H9 (cell line): ENCODE measurements at regions not wholly inside any gene's neighbourhood (a gene's known extent, or its start where the extent isn't known, plus 50 kb on each side); places are given as distances from the start of the nearest gene placed in this dataset.

Experiments used
- DNase-seq: peaks from one replicate; pipeline ENCODE4 v3.0.0-alpha.2; 2017
- H2AFZ ChIP-seq: one replicate; pipeline ENCODE4 v1.6.1; 2013; ENCODE audit warnings: mild to moderate bottlenecking, low read length, control low read depth, moderate library complexity
- H2AK5ac ChIP-seq: 2 replicates; pipeline ENCODE4 v1.6.1; 2013; ENCODE audit warnings: low read length, control low read depth, mixed read lengths; ENCODE audit not compliant: insufficient read length
- H2BK120ac ChIP-seq: one replicate; pipeline ENCODE4 v1.6.1; 2013; ENCODE audit warnings: low read depth, mild to moderate bottlenecking, low read length, control low read depth, inconsistent platforms; ENCODE audit not compliant: poor library complexity, severe bottlenecking
- H2BK12ac ChIP-seq: 2 replicates; pipeline ENCODE4 v1.6.1; 2013; ENCODE audit warnings: low read length, control low read depth, mixed read lengths, low read depth; ENCODE audit not compliant: insufficient read length
- H2BK15ac ChIP-seq: 2 replicates; pipeline ENCODE4 v1.6.1; 2013; ENCODE audit warnings: low read depth, low read length, control low read depth
- H2BK20ac ChIP-seq: one replicate; pipeline ENCODE4 v1.6.1; 2013; ENCODE audit warnings: low read depth, mild to moderate bottlenecking, low read length, control low read depth, inconsistent platforms; ENCODE audit not compliant: poor library complexity, severe bottlenecking
- H2BK5ac ChIP-seq: 2 replicates; pipeline ENCODE4 v1.6.1; 2013; ENCODE audit warnings: low read length, control low read depth, mixed read lengths; ENCODE audit not compliant: insufficient read length
- H3K14ac ChIP-seq: 2 replicates; pipeline ENCODE4 v1.6.1; 2013; ENCODE audit warnings: low read length, control low read depth; ENCODE audit not compliant: insufficient read depth
- H3K18ac ChIP-seq: 2 replicates; pipeline ENCODE4 v1.6.1; 2013; ENCODE audit warnings: low read depth, mild to moderate bottlenecking, mixed read lengths, low read length, control low read depth; ENCODE audit not compliant: insufficient read length
- H3K23ac ChIP-seq: 2 replicates; pipeline ENCODE4 v1.6.1; 2013; ENCODE audit warnings: low read length, control low read depth, mixed read lengths, low read depth; ENCODE audit not compliant: insufficient read length
- H3K23me2 ChIP-seq: 2 replicates; pipeline ENCODE4 v1.6.1; 2013; ENCODE audit warnings: low read depth, mild to moderate bottlenecking, mixed read lengths, low read length, control low read depth; ENCODE audit not compliant: insufficient read length, poor library complexity, severe bottlenecking
- H3K27ac ChIP-seq: 2 replicates; pipeline ENCODE4 v1.5.1; 2013; ENCODE audit warnings: low read length, control low read depth, mixed read lengths, low read depth; ENCODE audit not compliant: insufficient read length
- H3K27me3 ChIP-seq: 2 replicates; pipeline ENCODE4 v1.6.1; 2013; ENCODE audit warnings: low read length, control low read depth, inconsistent platforms; ENCODE audit not compliant: insufficient read depth
- H3K4ac ChIP-seq: 2 replicates; pipeline ENCODE4 v1.6.1; 2013; ENCODE audit warnings: low read depth, mild to moderate bottlenecking, control low read depth, inconsistent platforms, low read length, moderate library complexity
- H3K4me1 ChIP-seq: 2 replicates; pipeline ENCODE4 v1.6.1; 2013; ENCODE audit warnings: low read length, control low read depth, inconsistent platforms; ENCODE audit not compliant: insufficient read depth
- H3K4me2 ChIP-seq: 2 replicates; pipeline ENCODE4 v1.6.1; 2013; ENCODE audit warnings: low read length, control low read depth, mixed read lengths; ENCODE audit not compliant: insufficient read length, insufficient read depth
- H3K56ac ChIP-seq: 2 replicates; pipeline ENCODE4 v1.6.1; 2013; ENCODE audit warnings: low read depth, mild to moderate bottlenecking, mixed read lengths, low read length, control low read depth; ENCODE audit not compliant: insufficient read length
- H3K79me1 ChIP-seq: 2 replicates; pipeline ENCODE4 v1.6.1; 2013; ENCODE audit warnings: low read depth, mild to moderate bottlenecking, moderate library complexity, low read length, control low read depth, inconsistent platforms; ENCODE audit not compliant: insufficient read depth, poor library complexity, severe bottlenecking
- H3K79me2 ChIP-seq: 2 replicates; pipeline ENCODE4 v1.6.1; 2013; ENCODE audit warnings: low read length, control low read depth, inconsistent platforms; ENCODE audit not compliant: insufficient read depth
- H3K9ac ChIP-seq: 2 replicates; pipeline ENCODE4 v1.6.1; 2013; ENCODE audit warnings: low read length, control low read depth, mixed read lengths; ENCODE audit not compliant: insufficient read length; ENCODE audit errors: extremely low read depth
- H3K9me3 ChIP-seq: one replicate; pipeline ENCODE4 v1.6.1; 2013; ENCODE audit warnings: low read depth, low read length, inconsistent platforms; ENCODE audit not compliant: control insufficient read depth
- H3T11ph ChIP-seq: one replicate; pipeline ENCODE4 v1.6.1; 2013; ENCODE audit warnings: mild to moderate bottlenecking, low read length, control low read depth, inconsistent platforms
- H4K20me1 ChIP-seq: one replicate; pipeline ENCODE4 v1.6.1; 2013; ENCODE audit not compliant: control insufficient read depth, insufficient read length, insufficient read depth
- H4K5ac ChIP-seq: 2 replicates; pipeline ENCODE4 v1.6.1; 2013; ENCODE audit warnings: low read depth, mild to moderate bottlenecking, mixed read lengths, low read length, control low read depth; ENCODE audit not compliant: insufficient read length
- H4K8ac ChIP-seq: replicated peaks from 2 replicates; pipeline ENCODE4 v1.6.1; 2013; ENCODE audit warnings: low read length, control low read depth, mixed read lengths, low read depth; ENCODE audit not compliant: insufficient read length
- H4K91ac ChIP-seq: 2 replicates; pipeline ENCODE4 v1.6.1; 2013; ENCODE audit warnings: low read depth, mild to moderate bottlenecking, moderate library complexity, mixed read lengths, low read length, control low read depth; ENCODE audit not compliant: insufficient read length
- H3K27ac Mint-ChIP-seq, 3 experiments: 2 replicates in 2 of 3; 3 replicates in 1 of 3; pipeline ENCODE4 v1.8.0; 2020 to 2021; ENCODE audit warnings: mixed read lengths in 3 of 3, mild to moderate bottlenecking in 1 of 3, moderate library complexity in 1 of 3
- H3K27me3 Mint-ChIP-seq: 2 replicates; pipeline ENCODE4 v1.8.0; 2021; ENCODE audit warnings: low read depth, mild to moderate bottlenecking, moderate library complexity, mixed read lengths
- H3K36me3 Mint-ChIP-seq, 3 experiments: 2 replicates in 2 of 3; 3 replicates in 1 of 3; pipeline ENCODE4 v1.8.0; 2020 to 2021; ENCODE audit warnings: low read depth in 3 of 3, mixed read lengths in 3 of 3; ENCODE audit not compliant: insufficient read depth in 1 of 3
- H3K4me1 Mint-ChIP-seq, 2 experiments: 2 replicates each; pipeline ENCODE4 v1.8.0; 2020; ENCODE audit warnings: mixed read lengths in 2 of 2
- H3K4me3 Mint-ChIP-seq, 2 experiments: 2 replicates in 1 of 2; 3 replicates in 1 of 2; pipeline ENCODE4 v1.8.0; 2020 to 2021; ENCODE audit warnings: mild to moderate bottlenecking in 2 of 2, mixed read lengths in 2 of 2, moderate library complexity in 1 of 2
- H3K9me3 Mint-ChIP-seq, 2 experiments: 2 replicates in 1 of 2; 3 replicates in 1 of 2; pipeline ENCODE4 v1.8.0; 2020; ENCODE audit warnings: mild to moderate bottlenecking in 2 of 2, mixed read lengths in 2 of 2, moderate library complexity in 1 of 2
- WGBS: extraction: QIAGEN DNeasy Blood & Tissue Kit; methylation state at CpG from one replicate; pipeline ENCODE4 v1.1.7; 2013; ENCODE audit warnings: missing lambda C conversion rate, low lambda C conversion rate, mixed read lengths; ENCODE audit not compliant: insufficient read length; ENCODE audit errors: extremely low coverage; 5-methylcytosine and 5-hydroxymethylcytosine counted together
- TF ChIP-seq, protein P1 (sequence below): fragments of 200-600 bp; sonication (generic); conservative IDR thresholded peaks from 3 replicates; pipeline ENCODE4 v1.8.0; 2021; ENCODE audit warnings: antibody characterized with exemption, mild to moderate bottlenecking

DNA sequence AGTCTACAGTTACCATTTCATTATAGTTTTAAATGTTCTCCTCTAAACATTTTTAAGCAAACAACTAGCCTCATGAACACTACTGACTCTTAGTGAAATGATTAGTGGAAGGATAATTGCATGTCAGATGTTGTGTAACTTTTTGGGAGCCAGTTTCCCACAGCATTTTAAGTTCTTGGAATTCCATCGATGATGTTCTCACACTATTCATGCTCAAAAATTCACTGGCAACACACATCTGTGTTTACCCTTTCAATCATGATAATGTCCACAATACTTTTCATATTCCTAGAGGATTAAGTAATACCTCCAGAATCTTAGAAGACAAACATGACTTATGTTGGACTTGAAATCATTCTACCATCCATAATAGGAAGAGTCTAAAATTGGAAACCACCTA, 678.1 kb upstream of the ID4 start:
- Histone ChIP-seq H2AK5ac (no peak overlapping the region), H3K9ac (no peak overlapping the region), H4K91ac (no peak overlapping the region), H3K23ac (no peak overlapping the region), H3K18ac (no peak overlapping the region), H2BK12ac (no peak overlapping the region), H3K4ac (no peak overlapping the region), H3K27me3 (no peaks in the 10 kb centered on the region), H3K79me2 (no peaks in the 10 kb centered on the region), H2BK15ac (no peak overlapping the region), H3K14ac (no peak overlapping the region), H3K56ac (no peak overlapping the region), H3K27ac (no peak overlapping the region), H3K4me2 (no peak overlapping the region), H3K79me1 (no peaks in the 10 kb centered on the region), H4K8ac (no peak overlapping the region), H2AFZ (no peak overlapping the region), H2BK20ac (no peak overlapping the region), H2BK120ac (no peak overlapping the region), H4K20me1 (no peaks in the 10 kb centered on the region), H2BK5ac (no peak overlapping the region), H4K5ac (no peak overlapping the region), H3T11ph (no peak overlapping the region), H3K9me3 (no peaks in the 10 kb centered on the region), H3K4me1 (no peaks in the 10 kb centered on the region), H3K23me2 (no peaks in the 10 kb centered on the region)
- no peak overlapping the region for H3K4me3 Mint-ChIP-seq
- peaks cover 4 to 7% of the 10 kb centered on the region in 2 experiments; a peak in 3 of 4 replicates for H3K4me1 Mint-ChIP-seq
- no peaks in the 10 kb centered on the region for H3K36me3 Mint-ChIP-seq
- DNase-seq = no peak
- no peaks in the 10 kb centered on the region for H3K27me3 Mint-ChIP-seq
- H3K9me3 Mint-ChIP-seq = no peaks in the 10 kb centered on the region
- TF ChIP-seq, protein P1, sequence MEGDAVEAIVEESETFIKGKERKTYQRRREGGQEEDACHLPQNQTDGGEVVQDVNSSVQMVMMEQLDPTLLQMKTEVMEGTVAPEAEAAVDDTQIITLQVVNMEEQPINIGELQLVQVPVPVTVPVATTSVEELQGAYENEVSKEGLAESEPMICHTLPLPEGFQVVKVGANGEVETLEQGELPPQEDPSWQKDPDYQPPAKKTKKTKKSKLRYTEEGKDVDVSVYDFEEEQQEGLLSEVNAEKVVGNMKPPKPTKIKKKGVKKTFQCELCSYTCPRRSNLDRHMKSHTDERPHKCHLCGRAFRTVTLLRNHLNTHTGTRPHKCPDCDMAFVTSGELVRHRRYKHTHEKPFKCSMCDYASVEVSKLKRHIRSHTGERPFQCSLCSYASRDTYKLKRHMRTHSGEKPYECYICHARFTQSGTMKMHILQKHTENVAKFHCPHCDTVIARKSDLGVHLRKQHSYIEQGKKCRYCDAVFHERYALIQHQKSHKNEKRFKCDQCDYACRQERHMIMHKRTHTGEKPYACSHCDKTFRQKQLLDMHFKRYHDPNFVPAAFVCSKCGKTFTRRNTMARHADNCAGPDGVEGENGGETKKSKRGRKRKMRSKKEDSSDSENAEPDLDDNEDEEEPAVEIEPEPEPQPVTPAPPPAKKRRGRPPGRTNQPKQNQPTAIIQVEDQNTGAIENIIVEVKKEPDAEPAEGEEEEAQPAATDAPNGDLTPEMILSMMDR = no peak
- H3K27ac Mint-ChIP-seq = no peak overlapping the region
- WGBS = no CpG with 5 or more reads among the region's 1 CpG
